CD14-positive monocyte (primary cell): ENCODE measurements at regions not wholly inside any gene's neighbourhood (a gene's known extent, or its start where the extent isn't known, plus 50 kb on each side); places are given as distances from the start of the nearest gene placed in this dataset.

Source experiments
- DNase-seq, 3 donors: peaks; one replicate each; pipeline ENCODE4 v3.0.0-alpha.2; 2011 to 2022
- H2AFZ ChIP-seq: 2 replicates; pipeline ENCODE4 v1.6.0; 2012; ENCODE audit warnings: mild to moderate bottlenecking, low read depth, low read length, inconsistent platforms; ENCODE audit not compliant: insufficient read depth, poor library complexity, severe bottlenecking
- H3K27ac ChIP-seq, 2 donors: 1 replicate in 1 of 2; 2 replicates in 1 of 2; pipeline ENCODE4 v1.5.1; 2012 to 2013; ENCODE audit warnings: low read length in 2 of 2, control low read depth in 1 of 2, inconsistent platforms in 1 of 2, low read depth in 1 of 2, mild to moderate bottlenecking in 1 of 2
- H3K27me3 ChIP-seq, 2 donors: one replicate each; pipeline versions ENCODE4 v1.6.0 to v1.6.1; 2011 to 2013; ENCODE audit warnings: low read length in 2 of 2; ENCODE audit not compliant: control insufficient read depth in 2 of 2, insufficient read depth in 2 of 2
- H3K36me3 ChIP-seq, 2 donors: replicated peaks in 1 of 2; 1 replicate in 1 of 2; 2 replicates in 1 of 2; pipeline versions ENCODE4 v1.5.1 to v1.6.1; 2012 to 2013; ENCODE audit warnings: low read length in 2 of 2, control low read depth in 1 of 2, inconsistent platforms in 1 of 2, mild to moderate bottlenecking in 1 of 2; ENCODE audit not compliant: insufficient read depth in 2 of 2, control insufficient read depth in 1 of 2
- H3K4me1 ChIP-seq, 2 donors: 1 replicate in 1 of 2; 2 replicates in 1 of 2; pipeline versions ENCODE4 v1.5.1 to v1.6.1; 2012 to 2013; ENCODE audit warnings: low read length in 2 of 2, control low read depth in 1 of 2, inconsistent platforms in 1 of 2, mild to moderate bottlenecking in 1 of 2, moderate library complexity in 1 of 2; ENCODE audit not compliant: insufficient read depth in 2 of 2, control insufficient read depth in 1 of 2
- H3K4me2 ChIP-seq: replicated peaks from 2 replicates; pipeline ENCODE3; 2012; ENCODE audit warnings: low read length, moderate library complexity, mild to moderate bottlenecking; ENCODE audit not compliant: poor library complexity, severe bottlenecking; ENCODE audit errors: extremely low read depth
- H3K4me3 ChIP-seq, 3 experiments: fragments of 200-600 bp in 1 of 3; sonication (generic) in 1 of 3; replicated peaks in 1 of 3; 1 replicate in 2 of 3; 2 replicates in 1 of 3; pipeline ENCODE4 v1.5.1; 2011 to 2013; ENCODE audit warnings: low read length in 3 of 3, mild to moderate bottlenecking in 3 of 3, control low read depth in 2 of 3, low read depth in 2 of 3, inconsistent platforms in 1 of 3, moderate library complexity in 1 of 3
- H3K79me2 ChIP-seq: 2 replicates; pipeline ENCODE4 v1.6.0; 2012; ENCODE audit warnings: mild to moderate bottlenecking, control low read depth, inconsistent platforms, low read length, moderate library complexity; ENCODE audit not compliant: insufficient read depth
- H3K9ac ChIP-seq: 2 replicates; pipeline ENCODE4 v1.6.0; 2017; ENCODE audit warnings: low read length, mild to moderate bottlenecking; ENCODE audit not compliant: insufficient read depth, poor library complexity, severe bottlenecking
- H3K9me3 ChIP-seq, 2 donors: replicated peaks in 1 of 2; 1 replicate in 1 of 2; 2 replicates in 1 of 2; pipeline versions ENCODE4 v1.5.1 to v1.6.1; 2012 to 2013; ENCODE audit warnings: low read length in 2 of 2, control low read depth in 1 of 2; ENCODE audit not compliant: control insufficient read depth in 1 of 2, insufficient read depth in 1 of 2
- H4K20me1 ChIP-seq: 2 replicates; pipeline ENCODE4 v1.6.0; 2012; ENCODE audit warnings: mild to moderate bottlenecking, low read length, control low read depth, moderate library complexity; ENCODE audit not compliant: insufficient read depth
- H3K27ac Mint-ChIP-seq, 7 donors: one replicate each; pipeline ENCODE4 v1.8.0; 2020; ENCODE audit warnings: mild to moderate bottlenecking in 7 of 7, mixed read lengths in 7 of 7, moderate library complexity in 6 of 7, inconsistent platforms in 2 of 7
- H3K27me3 Mint-ChIP-seq, 3 donors: one replicate each; pipeline ENCODE4 v1.8.0; 2021 to 2022; ENCODE audit warnings: low read depth in 3 of 3, mild to moderate bottlenecking in 3 of 3, mixed read lengths in 3 of 3, moderate library complexity in 3 of 3, inconsistent platforms in 1 of 3
- H3K36me3 Mint-ChIP-seq, 2 donors: one replicate each; pipeline ENCODE4 v1.8.0; 2020; ENCODE audit warnings: mixed read lengths in 2 of 2, inconsistent platforms in 1 of 2, mild to moderate bottlenecking in 1 of 2
- H3K4me1 Mint-ChIP-seq: one replicate; pipeline ENCODE4 v1.8.0; 2020; ENCODE audit warnings: mild to moderate bottlenecking, mixed read lengths
- H3K4me3 Mint-ChIP-seq, 2 donors: one replicate each; pipeline ENCODE4 v1.8.0; 2020; ENCODE audit warnings: mild to moderate bottlenecking in 2 of 2, mixed read lengths in 2 of 2, moderate library complexity in 1 of 2
- H3K9me3 Mint-ChIP-seq, 7 donors: one replicate each; pipeline ENCODE4 v1.8.0; 2020 to 2022; ENCODE audit warnings: mixed read lengths in 7 of 7, mild to moderate bottlenecking in 6 of 7, moderate library complexity in 6 of 7, inconsistent platforms in 2 of 7
- WGBS: methylation state at CpG from one replicate; pipeline ENCODE4 v1.1.5; 2013; ENCODE audit warnings: missing lambda C conversion rate; ENCODE audit not compliant: insufficient coverage; 5-methylcytosine and 5-hydroxymethylcytosine counted together
- intact Hi-C, 2 donors: fragments of 100-400 bp; cut with micrococcal nuclease; formaldehyde crosslinking; loops; one replicate each; pipeline versions ENCODE4 v1.15.0 to v1.15.1; 2023
- TF ChIP-seq, protein P1 (sequence below): fragments of 200-600 bp; IDR thresholded peaks from one replicate; pipeline ENCODE4 v1.8.0; 2022; ENCODE audit warnings: antibody characterized with exemption, mild to moderate bottlenecking

DNA sequence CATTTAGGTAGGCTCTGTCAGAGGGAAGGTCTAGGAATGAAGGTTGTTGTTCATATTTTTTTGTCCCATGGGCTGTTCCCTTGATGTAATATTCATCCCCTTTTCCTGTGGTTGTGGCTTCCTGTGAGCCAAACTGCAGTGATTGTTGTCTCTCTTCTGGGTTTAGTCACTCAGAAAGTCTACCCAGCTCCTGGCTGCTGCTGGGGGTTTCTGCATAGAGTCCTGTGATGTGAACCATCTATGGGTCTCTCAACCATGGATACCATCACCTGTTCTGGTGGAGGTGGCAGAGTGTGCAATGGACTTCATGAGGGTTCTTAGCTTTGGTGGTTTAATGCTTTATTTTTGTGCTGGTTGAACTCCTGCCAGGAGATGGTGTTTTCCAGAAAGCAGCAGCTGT, 122.8 kb downstream of the ZC4H2 start:
- Histone ChIP-seq H3K9me3 (peaks cover 0 to 13% of the 10 kb centered on the region in 2 donors), H4K20me1 (no peaks in the 10 kb centered on the region), H3K4me3 (no peak overlapping the region), H3K9ac (no peak overlapping the region), H3K4me2 (no peak overlapping the region), H3K79me2 (no peaks in the 10 kb centered on the region), H3K27me3 (no peaks in the 10 kb centered on the region), H2AFZ (no peak overlapping the region), H3K36me3 (no peaks in the 10 kb centered on the region), H3K4me1 (no peaks in the 10 kb centered on the region), H3K27ac (no peak overlapping the region)
- H3K27ac Mint-ChIP-seq: no peak overlapping the region
- H3K9me3 Mint-ChIP-seq: peaks cover 2 to 17% (median 8%) of the 10 kb centered on the region in 7 donors
- H3K36me3 Mint-ChIP-seq: no peaks in the 10 kb centered on the region
- intact Hi-C loops: no loop called here
- H3K4me3 Mint-ChIP-seq: no peak overlapping the region
- TF ChIP-seq, protein P1, sequence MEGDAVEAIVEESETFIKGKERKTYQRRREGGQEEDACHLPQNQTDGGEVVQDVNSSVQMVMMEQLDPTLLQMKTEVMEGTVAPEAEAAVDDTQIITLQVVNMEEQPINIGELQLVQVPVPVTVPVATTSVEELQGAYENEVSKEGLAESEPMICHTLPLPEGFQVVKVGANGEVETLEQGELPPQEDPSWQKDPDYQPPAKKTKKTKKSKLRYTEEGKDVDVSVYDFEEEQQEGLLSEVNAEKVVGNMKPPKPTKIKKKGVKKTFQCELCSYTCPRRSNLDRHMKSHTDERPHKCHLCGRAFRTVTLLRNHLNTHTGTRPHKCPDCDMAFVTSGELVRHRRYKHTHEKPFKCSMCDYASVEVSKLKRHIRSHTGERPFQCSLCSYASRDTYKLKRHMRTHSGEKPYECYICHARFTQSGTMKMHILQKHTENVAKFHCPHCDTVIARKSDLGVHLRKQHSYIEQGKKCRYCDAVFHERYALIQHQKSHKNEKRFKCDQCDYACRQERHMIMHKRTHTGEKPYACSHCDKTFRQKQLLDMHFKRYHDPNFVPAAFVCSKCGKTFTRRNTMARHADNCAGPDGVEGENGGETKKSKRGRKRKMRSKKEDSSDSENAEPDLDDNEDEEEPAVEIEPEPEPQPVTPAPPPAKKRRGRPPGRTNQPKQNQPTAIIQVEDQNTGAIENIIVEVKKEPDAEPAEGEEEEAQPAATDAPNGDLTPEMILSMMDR: no peak
- no peaks in the 10 kb centered on the region for H3K4me1 Mint-ChIP-seq
- DNase-seq: no peak
- peaks cover 0 to 2% (median 0%) of the 10 kb centered on the region in 3 donors for H3K27me3 Mint-ChIP-seq

GRCh38 chrX:64850371-64851082, 125.7 kb downstream of the ZC4H2 start:
- Histone ChIP-seq H3K79me2 (no peaks in the 10 kb centered on the region), H3K4me3 (no peak overlapping the region), H3K9ac (no peak overlapping the region), H3K27ac (no peak overlapping the region), H2AFZ (no peak overlapping the region), H3K36me3 (no peaks in the 10 kb centered on the region), H3K4me1 (no peaks in the 10 kb centered on the region), H4K20me1 (no peaks in the 10 kb centered on the region), H3K4me2 (no peak overlapping the region), H3K27me3 (no peaks in the 10 kb centered on the region), H3K9me3 (peaks cover 0 to 16% of the 10 kb centered on the region in 2 donors)
- 94% methylated on average over 3 of the region's 6 CpGs for WGBS
- peaks cover 0 to 2% (median 0%) of the 10 kb centered on the region in 3 donors for H3K27me3 Mint-ChIP-seq
- H3K4me1 Mint-ChIP-seq: no peaks in the 10 kb centered on the region
- no peak overlapping the region for H3K4me3 Mint-ChIP-seq
- TF ChIP-seq, protein P1: no peak
- intact Hi-C loops: no loop called here
- DNase-seq: no peak
- H3K27ac Mint-ChIP-seq: peak overlapping the region in 1 of 7 donors; percentile 37
- H3K9me3 Mint-ChIP-seq: peaks cover 0 to 17% (median 5%) of the 10 kb centered on the region in 7 donors
- no peaks in the 10 kb centered on the region for H3K36me3 Mint-ChIP-seq
